ENCODE measurements at regions not wholly inside any gene's neighbourhood (a gene's known extent, or its start where the extent isn't known, plus 50 kb on each side); places are given as distances from the start of the nearest gene placed in this dataset.

GRCh38 chr12:97983796-97984195 lies 521.2 kb downstream of the RMST start:
- no peak for TF ChIP-seq CTCF (IDR thresholded peaks at IDR 0.05; ENCODE audit: insufficient read depth, low read length, poor library complexity, severe bottlenecking)
- no peak for TF ChIP-seq EZH2phosphoT487 (conservative IDR thresholded peaks at IDR 0.05; ENCODE audit: low read length)
